Psoas muscle (tissue), 7 donors: ENCODE measurements at regions not wholly inside any gene's neighbourhood (a gene's known extent, or its start where the extent isn't known, plus 50 kb on each side); places are given as distances from the start of the nearest gene placed in this dataset.

Experiments used
- ATAC-seq, 4 donors: fragments of 200-7000 bp; cut with Tn5 transposase; one replicate each; pipeline ENCODE4 v1.9.1; 2020; ENCODE audit warnings: moderate library complexity in 3 of 4, mild to moderate bottlenecking in 2 of 4
- DNase-seq, 2 donors: peaks; one replicate each; pipeline ENCODE4 v3.0.0-alpha.2; 2020
- H3K27ac ChIP-seq: fragments of 200-600 bp; one replicate; pipeline ENCODE4 v1.8.0; 2022
- H3K27me3 ChIP-seq, 3 donors: fragments of 200-600 bp in 1 of 3; one replicate each; pipeline versions ENCODE4 v1.6.1 to v1.8.0; 2013 to 2022; ENCODE audit warnings: low read length in 2 of 3, mild to moderate bottlenecking in 2 of 3, moderate library complexity in 1 of 3; ENCODE audit not compliant: insufficient read depth in 3 of 3
- H3K36me3 ChIP-seq, 2 donors: fragments of 200-600 bp in 1 of 2; one replicate each; pipeline versions ENCODE4 v1.6.1 to v1.8.0; 2013 to 2022; ENCODE audit warnings: low read depth in 1 of 2, mild to moderate bottlenecking in 1 of 2, moderate library complexity in 1 of 2; ENCODE audit not compliant: insufficient read depth in 1 of 2
- H3K4me1 ChIP-seq: fragments of 200-600 bp; one replicate; pipeline ENCODE4 v1.8.0; 2022
- H3K4me3 ChIP-seq: fragments of 200-600 bp; one replicate; pipeline ENCODE4 v1.8.0; 2022; ENCODE audit warnings: mild to moderate bottlenecking
- H3K9me3 ChIP-seq: fragments of 200-600 bp; one replicate; pipeline ENCODE4 v1.8.0; 2022
- WGBS, 3 donors: extraction: QIAGEN DNeasy Blood & Tissue Kit; methylation state at CpG; one replicate each; pipeline versions ENCODE4 v1.1.6 to v1.1.7; 2013; 5-methylcytosine and 5-hydroxymethylcytosine counted together
- intact Hi-C, 2 donors: fragments of 100-400 bp; cut with DNase I; formaldehyde crosslinking; loops; one replicate each; pipeline versions ENCODE4 v1.11.0 to v1.14.2; 2022
- TF ChIP-seq, protein P1 (sequence below): fragments of 200-600 bp; IDR thresholded peaks from one replicate; pipeline ENCODE4 v1.8.0; 2022; ENCODE audit warnings: antibody characterized with exemption
- donor health status: healthy with polysubstance abuse.
- donor health status: DM: no; HTN: no; CAD: no; lungs with moderate emphysema.
- donor health status: Bipolar disorder and iron deficiency.
- donor health status: healthy.
- donor health status: DM: yes; HTN: yes; CAD: no.
- donor health status: DM: no; HTN: no; CAD: no.
- donor health status: DM: yes; HTN: yes; CAD: no.

DNA sequence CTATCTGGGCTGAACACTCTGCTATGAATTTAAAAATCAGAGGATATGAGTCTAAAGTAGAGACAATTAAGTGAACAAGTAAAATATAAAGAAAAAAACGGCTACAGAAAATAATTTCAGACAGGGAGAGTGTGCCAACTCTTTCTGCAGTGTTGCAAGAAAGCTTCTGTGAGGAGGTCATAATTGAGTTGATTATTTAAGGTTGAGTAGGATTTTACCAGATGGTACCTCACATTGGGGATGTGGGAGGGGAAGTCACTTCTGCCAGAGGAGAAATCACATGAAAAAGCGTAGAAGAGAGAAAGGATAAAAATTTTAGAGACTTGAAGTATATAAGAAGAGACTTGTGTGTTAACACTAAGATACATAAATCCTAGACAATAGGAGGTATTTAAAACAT lies 238.0 kb upstream of the NCAM2 start:
- intact Hi-C loops = no loop called here
- WGBS, 3 donors = 45 to 62% (median 56%) methylated on average over 2 of the region's 2 CpGs
- TF ChIP-seq, protein P1, sequence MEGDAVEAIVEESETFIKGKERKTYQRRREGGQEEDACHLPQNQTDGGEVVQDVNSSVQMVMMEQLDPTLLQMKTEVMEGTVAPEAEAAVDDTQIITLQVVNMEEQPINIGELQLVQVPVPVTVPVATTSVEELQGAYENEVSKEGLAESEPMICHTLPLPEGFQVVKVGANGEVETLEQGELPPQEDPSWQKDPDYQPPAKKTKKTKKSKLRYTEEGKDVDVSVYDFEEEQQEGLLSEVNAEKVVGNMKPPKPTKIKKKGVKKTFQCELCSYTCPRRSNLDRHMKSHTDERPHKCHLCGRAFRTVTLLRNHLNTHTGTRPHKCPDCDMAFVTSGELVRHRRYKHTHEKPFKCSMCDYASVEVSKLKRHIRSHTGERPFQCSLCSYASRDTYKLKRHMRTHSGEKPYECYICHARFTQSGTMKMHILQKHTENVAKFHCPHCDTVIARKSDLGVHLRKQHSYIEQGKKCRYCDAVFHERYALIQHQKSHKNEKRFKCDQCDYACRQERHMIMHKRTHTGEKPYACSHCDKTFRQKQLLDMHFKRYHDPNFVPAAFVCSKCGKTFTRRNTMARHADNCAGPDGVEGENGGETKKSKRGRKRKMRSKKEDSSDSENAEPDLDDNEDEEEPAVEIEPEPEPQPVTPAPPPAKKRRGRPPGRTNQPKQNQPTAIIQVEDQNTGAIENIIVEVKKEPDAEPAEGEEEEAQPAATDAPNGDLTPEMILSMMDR = no peak
- ATAC-seq (no peak), DNase-seq (no peak)
- H3K27me3 ChIP-seq = no peaks in the 10 kb centered on the region
- H3K36me3 ChIP-seq = no peaks in the 10 kb centered on the region
- no peak overlapping the region for H3K27ac ChIP-seq
- no peaks in the 10 kb centered on the region for H3K4me1 ChIP-seq
- peaks cover 3% of the 10 kb centered on the region for H3K9me3 ChIP-seq
- no peak overlapping the region for H3K4me3 ChIP-seq

DNA sequence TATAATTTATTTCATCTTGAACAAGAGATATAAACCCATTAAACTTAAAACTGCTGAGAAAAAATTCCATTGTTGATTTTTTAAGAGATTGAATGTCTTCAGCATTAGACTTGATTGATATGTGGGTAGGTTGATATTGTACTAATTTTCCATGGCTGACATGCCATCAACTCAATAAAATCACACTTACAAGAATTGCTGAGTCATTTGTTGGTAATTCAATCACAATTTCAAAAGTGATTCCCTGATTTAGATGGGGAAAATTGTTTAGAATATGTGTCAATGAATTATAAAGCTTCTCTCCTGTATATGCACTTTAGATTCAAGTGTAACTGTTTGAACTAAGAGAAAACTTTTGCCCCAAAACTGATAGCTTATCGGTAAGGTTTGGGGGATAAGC lies 223.5 kb upstream of the NCAM2 start:
- no peak for ATAC-seq
- Histone ChIP-seq H3K36me3 (no peaks in the 10 kb centered on the region), H3K27me3 (no peaks in the 10 kb centered on the region), H3K4me1 (no peaks in the 10 kb centered on the region), H3K27ac (no peak overlapping the region), H3K4me3 (no peak overlapping the region), H3K9me3 (no peaks in the 10 kb centered on the region)
- TF ChIP-seq, protein P1 = no peak
- WGBS, 3 donors = 98 to 100% (median 100%) methylated on average over 1 of the region's 1 CpG
- intact Hi-C loops = no loop called here
- no peak for DNase-seq

GRCh38 chr21:20779321-20779720 lies 218.9 kb upstream of the NCAM2 start:
- 64 to 72% (median 70%) methylated on average over 2 of the region's 2 CpGs for WGBS, 3 donors
- Histone ChIP-seq H3K36me3 (no peaks in the 10 kb centered on the region), H3K4me3 (no peak overlapping the region), H3K27me3 (no peaks in the 10 kb centered on the region), H3K27ac (no peak overlapping the region), H3K4me1 (no peaks in the 10 kb centered on the region), H3K9me3 (no peaks in the 10 kb centered on the region)
- ATAC-seq (no peak), DNase-seq (no peak)
- intact Hi-C loops = no loop called here
- TF ChIP-seq, protein P1 = no peak

DNA sequence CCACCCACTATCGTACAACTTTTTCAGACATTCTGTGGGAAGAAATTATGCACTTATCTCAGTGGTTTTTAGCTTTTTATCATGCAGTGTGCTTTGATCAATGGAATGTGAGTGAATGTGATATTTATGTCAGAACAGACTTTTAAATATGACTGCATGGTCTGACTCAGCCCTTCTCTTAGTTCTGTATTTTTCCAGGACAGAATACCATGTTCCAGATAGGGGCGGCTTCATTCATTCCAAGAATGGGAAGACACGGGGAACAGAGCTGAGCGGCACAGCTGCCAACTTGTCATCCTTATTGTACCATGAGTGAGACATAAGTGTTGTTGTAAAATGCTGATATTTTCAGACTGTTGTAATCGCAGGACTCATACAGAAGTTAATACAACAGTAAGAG lies 214.6 kb upstream of the NCAM2 start:
- Histone ChIP-seq H3K4me3 (no peak overlapping the region), H3K36me3 (no peaks in the 10 kb centered on the region), H3K27me3 (no peaks in the 10 kb centered on the region), H3K4me1 (no peaks in the 10 kb centered on the region), H3K27ac (no peak overlapping the region), H3K9me3 (no peaks in the 10 kb centered on the region)
- TF ChIP-seq, protein P1 = no peak
- no peak for ATAC-seq
- intact Hi-C loops = loop anchor here in 1 of 2 donors (5.0 kb wide), 1 partner anchor 51 kb away; no protein-coding TSS in a partner anchor
- no peak for DNase-seq
- WGBS, 3 donors = 75 to 83% (median 77%) methylated on average over 5 of the region's 5 CpGs

DNA sequence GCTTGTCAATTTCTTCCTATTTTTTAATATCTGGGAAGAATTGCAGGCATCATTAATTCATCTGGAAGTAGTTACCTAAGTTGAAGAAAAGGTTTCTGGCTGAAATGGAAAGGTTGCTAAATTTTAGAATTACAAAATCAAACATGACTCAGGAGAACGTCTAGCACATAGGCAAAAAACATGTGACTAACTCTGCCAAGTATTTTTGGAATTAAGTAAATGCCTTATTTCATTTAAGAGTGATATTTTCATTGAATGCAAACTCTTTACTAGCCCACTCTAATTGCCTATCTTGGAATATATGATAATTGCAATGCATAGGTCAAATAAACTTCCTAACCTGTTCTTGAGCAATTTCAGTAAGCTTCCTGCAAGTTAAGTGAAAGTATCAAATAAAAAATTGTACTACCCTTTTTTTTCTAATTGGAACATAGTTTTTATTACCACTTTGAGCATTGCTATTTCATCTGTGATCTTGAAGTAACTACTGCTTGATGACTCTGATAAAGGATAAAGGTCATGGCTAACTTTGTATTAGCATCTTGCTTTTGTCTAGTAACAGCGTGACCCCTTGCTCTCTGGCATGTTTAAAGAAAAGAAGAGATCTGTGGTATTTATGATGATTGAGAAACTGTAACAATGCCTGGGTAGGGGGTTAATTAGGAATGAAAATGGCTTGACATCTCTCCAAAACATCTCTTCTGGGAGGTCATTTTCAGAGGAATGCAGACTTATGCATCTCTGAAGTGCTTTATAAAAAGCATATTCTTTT lies 208.3 kb upstream of the NCAM2 start:
- no peaks in the 10 kb centered on the region for H3K9me3 ChIP-seq
- H3K36me3 ChIP-seq = no peaks in the 10 kb centered on the region
- DNase-seq = no peak
- 28 to 38% (median 32%) methylated on average over 2 of the region's 2 CpGs for WGBS, 3 donors
- TF ChIP-seq, protein P1 = no peak
- no peak overlapping the region for H3K4me3 ChIP-seq
- H3K27me3 ChIP-seq = no peaks in the 10 kb centered on the region
- H3K27ac ChIP-seq = no peak overlapping the region
- no peaks in the 10 kb centered on the region for H3K4me1 ChIP-seq
- intact Hi-C loops = no loop called here
- ATAC-seq = no peak
